ENCODE measurements at regions not wholly inside any gene's neighbourhood (a gene's known extent, or its start where the extent isn't known, plus 50 kb on each side); places are given as distances from the start of the nearest gene placed in this dataset.

DNA sequence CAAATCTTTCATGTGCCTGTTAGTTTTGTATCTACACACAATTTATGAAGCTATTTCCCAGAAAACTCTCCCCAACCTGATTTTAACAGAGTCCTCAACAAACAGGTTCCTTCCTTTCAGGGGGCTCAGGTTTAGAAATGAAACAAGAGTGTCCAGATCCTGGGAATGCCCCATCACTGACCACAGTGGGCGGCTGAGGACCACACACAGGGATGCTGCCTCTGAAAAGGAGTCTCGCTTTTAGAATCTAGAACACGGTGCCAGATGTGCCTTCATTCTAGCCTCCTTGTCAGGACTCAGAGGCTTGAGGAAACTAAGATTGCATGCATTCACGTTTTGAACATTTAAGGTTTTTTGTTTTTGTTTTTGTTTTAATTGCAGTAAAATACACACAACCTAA is 115.0 kb downstream of the FOXB1 start:
- no peak overlapping the region for H3K27ac ChIP-seq
- H3K27me3 ChIP-seq, result no peaks in the 10 kb centered on the region
- no peak for DNase-seq
- H3K4me1 ChIP-seq, result no peaks in the 10 kb centered on the region
- TF ChIP-seq, protein P1, sequence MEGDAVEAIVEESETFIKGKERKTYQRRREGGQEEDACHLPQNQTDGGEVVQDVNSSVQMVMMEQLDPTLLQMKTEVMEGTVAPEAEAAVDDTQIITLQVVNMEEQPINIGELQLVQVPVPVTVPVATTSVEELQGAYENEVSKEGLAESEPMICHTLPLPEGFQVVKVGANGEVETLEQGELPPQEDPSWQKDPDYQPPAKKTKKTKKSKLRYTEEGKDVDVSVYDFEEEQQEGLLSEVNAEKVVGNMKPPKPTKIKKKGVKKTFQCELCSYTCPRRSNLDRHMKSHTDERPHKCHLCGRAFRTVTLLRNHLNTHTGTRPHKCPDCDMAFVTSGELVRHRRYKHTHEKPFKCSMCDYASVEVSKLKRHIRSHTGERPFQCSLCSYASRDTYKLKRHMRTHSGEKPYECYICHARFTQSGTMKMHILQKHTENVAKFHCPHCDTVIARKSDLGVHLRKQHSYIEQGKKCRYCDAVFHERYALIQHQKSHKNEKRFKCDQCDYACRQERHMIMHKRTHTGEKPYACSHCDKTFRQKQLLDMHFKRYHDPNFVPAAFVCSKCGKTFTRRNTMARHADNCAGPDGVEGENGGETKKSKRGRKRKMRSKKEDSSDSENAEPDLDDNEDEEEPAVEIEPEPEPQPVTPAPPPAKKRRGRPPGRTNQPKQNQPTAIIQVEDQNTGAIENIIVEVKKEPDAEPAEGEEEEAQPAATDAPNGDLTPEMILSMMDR (IDR thresholded peaks at IDR 0.05), result no peak
- no peak for TF ChIP-seq POLR2A (IDR thresholded peaks at IDR 0.05)
- H3K36me3 ChIP-seq, result no peaks in the 10 kb centered on the region
- no peak overlapping the region for H3K4me3 ChIP-seq
- H3K9me3 ChIP-seq, result no peaks in the 10 kb centered on the region

DNA sequence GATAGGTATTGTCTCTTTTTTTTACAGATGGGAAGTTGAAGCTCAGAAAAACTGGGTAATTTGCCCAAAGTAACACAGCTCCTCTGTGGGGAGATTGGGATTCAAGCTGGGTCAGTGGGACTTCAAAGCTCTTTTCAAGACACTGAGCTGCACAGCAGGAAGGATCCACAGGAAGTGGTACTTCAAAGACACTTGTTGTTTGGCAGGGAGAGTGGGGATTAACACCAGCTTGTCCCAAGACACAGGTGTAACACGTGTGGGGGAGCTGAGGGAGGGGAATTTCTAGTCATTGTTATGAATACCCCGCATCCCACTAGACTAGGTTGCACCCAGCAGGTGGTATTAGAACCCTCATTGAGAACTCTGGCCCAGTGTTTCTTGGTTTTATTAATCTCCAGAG is 116.0 kb downstream of the FOXB1 start:
- no peak for DNase-seq
- H3K4me1 ChIP-seq, result no peaks in the 10 kb centered on the region
- no peaks in the 10 kb centered on the region for H3K27me3 ChIP-seq
- H3K4me3 ChIP-seq, result no peak overlapping the region
- H3K36me3 ChIP-seq, result no peaks in the 10 kb centered on the region
- H3K27ac ChIP-seq, result no peak overlapping the region
- no peak for TF ChIP-seq POLR2A (IDR thresholded peaks at IDR 0.05)
- TF ChIP-seq, protein P1 (IDR thresholded peaks at IDR 0.05), result no peak
- H3K9me3 ChIP-seq, result no peaks in the 10 kb centered on the region

GRCh38 chr15:60121845-60122244 is 117.7 kb downstream of the FOXB1 start:
- DNase-seq, result no peak
- TF ChIP-seq POLR2A (IDR thresholded peaks at IDR 0.05), result no peak
- TF ChIP-seq, protein P1 (IDR thresholded peaks at IDR 0.05), result no peak
- H3K36me3 ChIP-seq, result no peaks in the 10 kb centered on the region
- no peaks in the 10 kb centered on the region for H3K9me3 ChIP-seq
- no peak overlapping the region for H3K4me3 ChIP-seq
- no peak overlapping the region for H3K27ac ChIP-seq
- H3K4me1 ChIP-seq, result no peaks in the 10 kb centered on the region
- no peaks in the 10 kb centered on the region for H3K27me3 ChIP-seq

GRCh38 chr15:60122691-60123090 is 118.6 kb downstream of the FOXB1 start:
- H3K4me3 ChIP-seq, result no peak overlapping the region
- no peak for DNase-seq
- no peaks in the 10 kb centered on the region for H3K9me3 ChIP-seq
- TF ChIP-seq, protein P1 (IDR thresholded peaks at IDR 0.05), result no peak
- TF ChIP-seq POLR2A (IDR thresholded peaks at IDR 0.05), result no peak
- no peaks in the 10 kb centered on the region for H3K36me3 ChIP-seq
- H3K27ac ChIP-seq, result no peak overlapping the region
- H3K4me1 ChIP-seq, result no peaks in the 10 kb centered on the region
- H3K27me3 ChIP-seq, result no peaks in the 10 kb centered on the region

DNA sequence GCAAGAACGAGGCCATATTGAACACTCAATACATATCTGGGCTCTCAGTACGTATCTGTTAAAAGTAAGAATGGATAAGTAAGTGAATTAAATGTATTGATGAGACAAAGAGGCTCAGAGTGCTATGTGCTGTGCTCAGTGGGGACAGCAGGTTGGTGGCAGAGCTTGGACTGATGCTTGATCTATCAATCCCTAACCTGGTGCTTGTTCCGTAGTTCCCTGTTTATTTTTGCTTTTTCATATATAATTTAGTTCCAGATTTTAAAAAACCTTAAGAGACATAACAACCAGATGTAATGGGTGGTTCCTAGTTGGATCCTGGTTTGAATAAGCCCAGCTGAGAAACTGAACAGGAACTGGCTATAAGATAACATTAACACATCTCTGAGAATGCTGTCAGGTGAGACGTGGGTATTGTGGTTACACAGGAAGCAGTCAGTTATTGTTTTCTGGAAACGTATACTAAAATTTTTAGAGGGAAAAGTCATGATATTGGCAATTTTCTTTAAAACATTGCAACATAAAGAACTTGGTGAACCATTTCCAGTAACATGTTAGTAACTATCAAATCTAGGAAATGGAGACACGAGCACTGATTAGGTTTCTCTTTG is 120.5 kb downstream of the FOXB1 start:
- Histone ChIP-seq H3K36me3 (no peaks in the 10 kb centered on the region), H3K27me3 (no peaks in the 10 kb centered on the region), H3K4me1 (peaks cover 0 to 8% (median 0%) of the 10 kb centered on the region in 4 donors), H3K9me3 (no peaks in the 10 kb centered on the region), H3K4me3 (no peak overlapping the region), H3K27ac (no peak overlapping the region)
- TF ChIP-seq POLR2A (IDR thresholded peaks at IDR 0.05), result no peak
- TF ChIP-seq, protein P1 (IDR thresholded peaks at IDR 0.05), result no peak
- DNase-seq, result no peak

DNA sequence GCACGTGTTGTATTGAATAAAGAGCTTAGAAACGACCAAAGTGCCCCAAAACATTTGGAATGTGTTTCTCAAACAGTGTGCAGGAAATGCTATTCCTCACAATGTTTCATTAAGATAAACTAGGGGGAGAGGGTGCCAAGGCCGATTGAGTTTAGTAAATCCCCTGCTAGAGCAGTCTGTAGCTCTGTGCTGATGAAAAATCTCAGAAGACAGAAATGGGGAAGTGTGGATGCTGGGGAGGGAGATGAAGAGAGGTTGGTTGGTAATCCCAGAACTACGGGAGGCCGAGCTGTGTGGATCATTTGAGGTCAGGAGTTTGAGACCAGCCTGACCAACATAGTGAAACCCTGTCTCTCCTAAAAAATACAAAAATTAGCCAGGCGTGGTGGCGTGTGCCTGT is 121.2 kb downstream of the FOXB1 start:
- Histone ChIP-seq H3K27ac (no peak overlapping the region), H3K36me3 (no peaks in the 10 kb centered on the region), H3K27me3 (no peaks in the 10 kb centered on the region), H3K4me3 (no peak overlapping the region), H3K9me3 (no peaks in the 10 kb centered on the region), H3K4me1 (peaks cover 0 to 8% (median 0%) of the 10 kb centered on the region in 4 donors)
- no peak for DNase-seq
- TF ChIP-seq, protein P1 (IDR thresholded peaks at IDR 0.05), result no peak
- no peak for TF ChIP-seq POLR2A (IDR thresholded peaks at IDR 0.05)
